Peyer's patch (tissue), 4 donors: ENCODE measurements at regions not wholly inside any gene's neighbourhood (a gene's known extent, or its start where the extent isn't known, plus 50 kb on each side); places are given as distances from the start of the nearest gene placed in this dataset.

Experiments used
- DNase-seq, 3 donors: peaks; one replicate each; pipeline ENCODE4 v3.0.0-alpha.2; 2017 to 2019
- H3K27ac ChIP-seq, 4 donors: fragments of 200-600 bp; sonication (generic); one replicate each; pipeline ENCODE4 v1.5.1; 2016 to 2019
- H3K27me3 ChIP-seq, 2 donors: fragments of 200-600 bp; sonication (generic); one replicate each; pipeline ENCODE4 v1.5.1; 2019
- H3K36me3 ChIP-seq, 3 donors: fragments of 200-600 bp; sonication (generic); one replicate each; pipeline ENCODE4 v1.5.1; 2016 to 2019
- H3K4me1 ChIP-seq, 4 donors: fragments of 200-600 bp; sonication (generic); one replicate each; pipeline ENCODE4 v1.5.1; 2016 to 2019
- H3K4me3 ChIP-seq, 4 donors: fragments of 200-600 bp; sonication (generic); 1 replicate in 3 of 4; 2 replicates in 1 of 4; pipeline ENCODE4 v1.5.1; 2016 to 2019; ENCODE audit warnings: mild to moderate bottlenecking in 1 of 4
- H3K9me3 ChIP-seq, 4 donors: fragments of 200-600 bp; sonication (generic); one replicate each; pipeline ENCODE4 v1.5.1; 2016 to 2019; ENCODE audit warnings: mild to moderate bottlenecking in 1 of 4
- CTCF ChIP-seq, 6 experiments: fragments of 450-650 bp in 4 of 6; fragments of 200-600 bp in 2 of 6; sonication (generic) in 1 of 6; IDR thresholded peaks; one replicate each; pipeline ENCODE4 v1.5.1; 2017 to 2019; ENCODE audit warnings: antibody characterized with exemption in 6 of 6, mild to moderate bottlenecking in 3 of 6, moderate library complexity in 1 of 6
- POLR2A ChIP-seq, 2 donors: fragments of 450-650 bp; IDR thresholded peaks; one replicate each; pipeline ENCODE4 v1.5.1; 2017; ENCODE audit warnings: antibody characterized with exemption in 2 of 2, mild to moderate bottlenecking in 2 of 2, moderate library complexity in 2 of 2

- H3K27me3 ChIP-seq, result no peaks in the 10 kb centered on the region
- TF ChIP-seq CTCF (IDR thresholded peaks at IDR 0.05), result no peak
- TF ChIP-seq POLR2A (IDR thresholded peaks at IDR 0.05), result no peak
- H3K4me1 ChIP-seq, result no peaks in the 10 kb centered on the region
- H3K27ac ChIP-seq, result no peak overlapping the region
- no peak overlapping the region for H3K4me3 ChIP-seq
- no peaks in the 10 kb centered on the region for H3K9me3 ChIP-seq
- H3K36me3 ChIP-seq, result no peaks in the 10 kb centered on the region
- DNase-seq, result no peak
These were observed 298.2 kb upstream of the TAS2R1 start for GRCh38 chr5:9928326-9928725.

GRCh38 chr5:9927521-9927997, 297.4 kb upstream of the TAS2R1 start:
- Histone ChIP-seq H3K4me3 (no peak overlapping the region), H3K27me3 (no peaks in the 10 kb centered on the region), H3K36me3 (no peaks in the 10 kb centered on the region), H3K9me3 (peaks cover 0 to 5% (median 0%) of the 10 kb centered on the region in 4 donors), H3K27ac (no peak overlapping the region), H3K4me1 (no peaks in the 10 kb centered on the region)
- DNase-seq, result no peak
- TF ChIP-seq POLR2A (IDR thresholded peaks at IDR 0.05) (no peak), CTCF (IDR thresholded peaks at IDR 0.05) (no peak)

- no peak overlapping the region for H3K4me3 ChIP-seq
- no peaks in the 10 kb centered on the region for H3K4me1 ChIP-seq
- no peak overlapping the region for H3K27ac ChIP-seq
- TF ChIP-seq POLR2A (IDR thresholded peaks at IDR 0.05) (no peak), CTCF (IDR thresholded peaks at IDR 0.05) (no peak)
- no peak for DNase-seq
- no peaks in the 10 kb centered on the region for H3K36me3 ChIP-seq
- H3K27me3 ChIP-seq, result no peaks in the 10 kb centered on the region
- H3K9me3 ChIP-seq, result peaks cover 0 to 6% (median 0%) of the 10 kb centered on the region in 4 donors
These were observed 297.0 kb upstream of the TAS2R1 start for GRCh38 chr5:9927106-9927505.

GRCh38 chr5:9924614-9925013, 294.5 kb upstream of the TAS2R1 start:
- Histone ChIP-seq H3K27me3 (no peaks in the 10 kb centered on the region), H3K27ac (no peak overlapping the region), H3K9me3 (peaks cover 0 to 6% (median 0%) of the 10 kb centered on the region in 4 donors), H3K36me3 (no peaks in the 10 kb centered on the region), H3K4me3 (no peak overlapping the region), H3K4me1 (no peaks in the 10 kb centered on the region)
- no peak for DNase-seq
- TF ChIP-seq CTCF (IDR thresholded peaks at IDR 0.05) (no peak), POLR2A (IDR thresholded peaks at IDR 0.05) (no peak)

GRCh38 chr5:9922719-9923118, 292.6 kb upstream of the TAS2R1 start:
- H3K4me1 ChIP-seq, result no peaks in the 10 kb centered on the region
- TF ChIP-seq CTCF (IDR thresholded peaks at IDR 0.05) (peak in 1 of 6 experiments; percentile 3), POLR2A (IDR thresholded peaks at IDR 0.05) (no peak)
- H3K9me3 ChIP-seq, result peaks cover 0 to 6% (median 0%) of the 10 kb centered on the region in 4 donors
- H3K4me3 ChIP-seq, result no peak overlapping the region
- no peak overlapping the region for H3K27ac ChIP-seq
- no peak for DNase-seq
- no peaks in the 10 kb centered on the region for H3K36me3 ChIP-seq
- no peaks in the 10 kb centered on the region for H3K27me3 ChIP-seq

- Histone ChIP-seq H3K4me1 (no peaks in the 10 kb centered on the region), H3K27me3 (no peaks in the 10 kb centered on the region), H3K27ac (no peak overlapping the region), H3K9me3 (peaks cover 0 to 6% (median 0%) of the 10 kb centered on the region in 4 donors), H3K4me3 (no peak overlapping the region), H3K36me3 (no peaks in the 10 kb centered on the region)
- TF ChIP-seq POLR2A (IDR thresholded peaks at IDR 0.05), result no peak
- no peak for TF ChIP-seq CTCF (IDR thresholded peaks at IDR 0.05)
- DNase-seq, result no peak
These were observed 290.5 kb upstream of the TAS2R1 start for GRCh38 chr5:9920697-9921096.
